Stimulated activated CD4-positive, alpha-beta T cell treated with anti-CD3 and anti-CD28 coated beads, Interleukin-12 subunit alpha, Interleukin-12 subunit beta, amount 100 ng/mL, for 48 hours (primary cell): ENCODE measurements at regions not wholly inside any gene's neighbourhood (a gene's known extent, or its start where the extent isn't known, plus 50 kb on each side); places are given as distances from the start of the nearest gene placed in this dataset.

Experiments
- DNase-seq, 3 donors: peaks; one replicate each; pipeline ENCODE4 v3.0.0-alpha.2; 2020; ENCODE audit warnings: low read depth in 2 of 3, low spot score in 1 of 3

DNA sequence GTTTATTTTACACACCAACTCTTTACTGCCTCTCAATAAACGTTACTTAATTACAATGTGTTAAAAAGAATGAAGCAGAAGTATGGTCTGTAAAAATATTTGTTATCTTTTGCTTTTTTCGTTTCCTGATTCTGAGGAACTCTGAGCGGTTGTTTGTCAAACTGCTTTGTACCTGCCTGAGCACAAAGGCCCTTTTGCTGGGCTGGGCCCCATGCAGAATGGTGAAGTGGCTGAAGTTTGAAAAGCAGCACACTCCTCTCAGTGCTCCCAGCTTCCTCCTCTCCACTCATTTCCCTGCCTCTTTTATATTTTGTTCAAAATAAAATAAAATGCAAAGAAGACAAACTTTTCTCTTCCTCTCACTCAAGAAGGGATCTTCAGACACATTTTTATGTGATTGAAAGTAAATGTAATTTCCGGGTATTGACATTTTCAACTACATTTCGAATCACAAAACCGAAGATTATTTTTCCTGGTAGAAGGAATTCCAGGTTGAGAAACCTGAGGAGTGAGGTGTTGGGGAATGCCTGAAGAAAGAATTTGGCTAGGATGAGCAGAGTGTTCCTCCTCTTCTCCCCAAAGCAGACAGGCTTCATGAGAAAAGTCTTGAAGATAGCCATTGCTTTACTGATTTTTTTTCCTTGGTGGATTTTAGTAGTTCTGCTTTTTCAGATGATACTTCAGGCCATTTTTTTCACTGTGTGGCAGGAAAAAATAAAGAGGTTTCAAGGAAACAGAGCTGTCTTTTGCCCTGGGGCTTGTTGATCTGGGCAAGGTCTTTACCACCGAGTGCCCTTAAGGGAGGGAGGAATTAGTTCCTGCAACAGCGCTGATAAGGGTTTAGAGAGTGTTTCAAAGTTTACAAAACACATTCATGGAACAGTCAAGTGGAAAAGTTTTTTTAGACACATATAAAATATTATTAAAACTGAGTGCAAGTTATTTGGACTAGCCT lies 229.8 kb downstream of the NFKBIZ start:
- no peak for DNase-seq

GRCh38 chr3:102079809-102080197 lies 230.5 kb downstream of the NFKBIZ start:
- DNase-seq: no peak

- DNase-seq: no peak
These were observed 232.4 kb downstream of the NFKBIZ start for GRCh38 chr3:102081572-102082289.

DNA sequence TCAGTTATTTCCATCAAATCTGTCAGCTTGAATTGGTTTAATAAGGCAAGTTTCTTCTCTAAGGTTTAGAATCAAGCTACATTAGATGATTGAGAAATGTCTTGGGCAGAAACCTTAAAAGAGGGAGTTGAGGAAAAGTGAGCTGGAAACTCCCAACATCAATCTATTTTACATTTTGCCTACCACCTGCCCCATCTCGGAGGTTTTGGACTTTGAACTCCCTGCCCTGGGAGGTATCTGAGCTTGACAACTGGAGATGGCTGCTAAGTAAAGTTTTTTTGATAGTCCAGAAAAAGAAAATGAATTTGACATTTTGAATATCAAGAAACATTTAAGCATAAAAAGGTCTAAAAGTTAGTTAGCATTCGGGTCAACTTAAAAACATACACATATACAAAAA lies 234.2 kb downstream of the NFKBIZ start:
- DNase-seq: no peak

DNA sequence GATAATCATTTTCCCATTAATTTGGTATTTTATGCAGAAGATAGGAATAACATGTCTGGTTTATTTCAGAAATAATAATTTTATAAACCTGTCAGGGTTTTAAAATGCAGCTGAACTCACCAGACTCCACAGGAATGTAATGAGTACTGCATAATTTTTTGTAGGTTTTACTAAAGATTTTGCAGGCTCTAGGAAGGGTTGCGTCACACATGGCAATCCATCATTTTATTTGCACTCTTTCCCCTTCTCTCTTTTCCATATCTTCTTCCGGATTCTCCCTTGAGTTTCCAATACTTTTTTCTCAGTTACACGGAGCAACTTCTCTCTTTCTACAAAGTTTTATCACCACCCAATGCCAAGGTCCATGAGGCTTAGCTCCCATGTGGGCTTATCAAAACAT lies 234.7 kb downstream of the NFKBIZ start:
- no peak for DNase-seq

GRCh38 chr3:102084704-102085103 lies 235.4 kb downstream of the NFKBIZ start:
- no peak for DNase-seq

GRCh38 chr3:102085431-102086176 lies 236.3 kb downstream of the NFKBIZ start:
- no peak for DNase-seq

- no peak for DNase-seq
These were observed 237.9 kb downstream of the NFKBIZ start for GRCh38 chr3:102087236-102087635.

- no peak for DNase-seq
These were observed 239.9 kb downstream of the NFKBIZ start for GRCh38 chr3:102089239-102089638.

- no peak for DNase-seq
These were observed 240.8 kb downstream of the NFKBIZ start for GRCh38 chr3:102089904-102090720.

- DNase-seq: no peak
These were observed 241.4 kb downstream of the NFKBIZ start for GRCh38 chr3:102090721-102091045.

DNA sequence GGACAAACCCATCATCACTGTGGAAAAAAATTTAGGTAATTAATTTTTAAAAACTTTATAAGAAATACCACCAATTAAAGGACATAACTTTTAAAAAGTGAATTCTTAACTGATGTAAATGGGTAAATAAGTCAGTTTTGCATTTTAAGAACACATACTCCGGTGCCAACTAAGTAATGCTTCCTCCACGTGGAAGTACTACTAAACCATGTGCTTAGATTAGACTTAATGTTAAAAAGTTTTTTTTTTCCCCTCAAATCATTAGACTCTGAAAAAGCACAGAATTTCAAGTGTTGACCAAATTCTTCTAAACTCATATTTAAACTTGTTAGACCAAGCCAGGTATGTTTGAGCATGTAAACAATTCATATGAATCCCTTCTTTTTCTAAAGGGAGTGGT lies 242.0 kb downstream of the NFKBIZ start:
- no peak for DNase-seq

GRCh38 chr3:102092617-102093466 lies 243.5 kb downstream of the NFKBIZ start:
- DNase-seq: no peak

- DNase-seq: no peak
These were observed 245.2 kb downstream of the NFKBIZ start for GRCh38 chr3:102094506-102094905.

DNA sequence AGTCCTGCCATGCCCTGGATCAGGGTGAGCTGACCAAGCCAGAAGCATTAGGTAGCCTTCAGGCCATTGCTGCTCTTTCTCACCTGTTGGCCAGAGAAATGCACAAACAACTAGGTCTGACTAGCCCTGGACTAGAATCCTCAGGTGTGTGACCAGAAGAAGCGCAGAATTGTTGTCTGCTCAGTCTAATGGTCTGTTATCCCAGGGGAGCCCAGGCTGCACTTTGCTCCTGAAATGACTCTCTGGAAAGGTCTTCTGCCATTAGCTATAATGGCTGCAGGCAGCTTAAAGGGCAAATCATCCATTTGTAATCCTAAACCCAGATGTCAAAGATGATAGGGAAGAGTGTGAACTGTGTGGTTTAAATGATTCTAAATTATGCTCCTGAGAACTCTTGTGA lies 246.1 kb downstream of the NFKBIZ start:
- DNase-seq: no peak

- no peak for DNase-seq
These were observed 246.8 kb downstream of the NFKBIZ start for GRCh38 chr3:102096066-102096465.

GRCh38 chr3:102098130-102098885 lies 249.0 kb downstream of the NFKBIZ start:
- DNase-seq: no peak

GRCh38 chr3:102099913-102100312 lies 250.6 kb downstream of the NFKBIZ start:
- no peak for DNase-seq

- DNase-seq: no peak
These were observed 253.1 kb downstream of the NFKBIZ start for GRCh38 chr3:102102394-102102793.
